ENCODE measurements at regions not wholly inside any gene's neighbourhood (a gene's known extent, or its start where the extent isn't known, plus 50 kb on each side); places are given as distances from the start of the nearest gene placed in this dataset.
"Not testable (repeated sequence)": the region's sequence is repeated elsewhere in the genome, so short reads cannot be mapped to it uniquely, and the experiment has no call there.

DNA sequence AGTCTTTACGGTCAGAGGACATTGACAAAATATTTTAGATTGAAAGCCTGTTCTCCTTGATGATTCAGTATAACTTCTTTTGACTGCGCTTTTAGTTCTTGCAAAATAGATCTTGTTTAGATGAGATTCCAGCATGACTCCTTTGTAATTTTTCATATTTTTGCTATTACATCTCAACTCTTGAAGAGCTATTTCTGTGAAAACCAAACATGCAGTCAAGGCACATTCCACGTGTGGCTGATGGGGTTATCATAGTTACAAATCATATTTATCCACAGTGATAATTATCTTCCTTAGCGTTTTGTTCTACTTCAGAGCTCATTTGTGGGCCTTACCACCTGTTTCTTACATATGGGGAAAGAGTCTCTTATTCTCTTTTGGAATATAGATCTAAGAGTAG, 238.8 kb upstream of the DMRT1 start:
- Mint-ChIP-seq H3K9me3 (no peaks in the 10 kb centered on the region), H3K27ac (ENCODE audit: low read depth) (no peak overlapping the region), H3K4me3 (no peak overlapping the region), H3K4me1 (no peaks in the 10 kb centered on the region), H3K27me3 (peaks cover 59% of the 10 kb centered on the region), H3K36me3 (ENCODE audit: insufficient read depth) (no peaks in the 10 kb centered on the region)
- DNase-seq (ENCODE audit: low spot score in 2 of 2), result no peak
- ATAC-seq (replicated peaks; ENCODE audit: extremely low read depth, poor library complexity, severe bottlenecking), result no peak

DNA sequence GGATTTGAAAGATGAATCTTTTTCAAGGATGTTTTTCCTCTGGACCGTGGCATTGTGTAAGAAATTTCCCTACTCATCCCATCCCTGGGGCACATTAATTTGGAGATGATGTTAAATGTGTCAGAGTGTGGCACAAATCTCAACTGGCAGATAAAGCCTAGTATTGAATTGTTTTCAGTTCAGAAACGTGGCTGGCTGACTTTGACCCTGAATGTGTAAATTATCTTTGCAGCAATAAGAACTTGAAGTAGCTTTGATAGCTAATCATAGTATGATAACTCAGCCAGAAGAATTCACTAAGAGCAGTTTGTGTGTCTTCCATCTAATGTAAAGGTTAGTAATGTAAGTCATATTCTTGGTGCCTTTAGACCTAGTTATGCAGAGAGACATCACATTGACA, 238.4 kb upstream of the DMRT1 start:
- Mint-ChIP-seq H3K36me3 (ENCODE audit: insufficient read depth) (no peaks in the 10 kb centered on the region), H3K9me3 (no peaks in the 10 kb centered on the region), H3K27me3 (peaks cover 59% of the 10 kb centered on the region), H3K27ac (ENCODE audit: low read depth) (no peak overlapping the region), H3K4me1 (no peaks in the 10 kb centered on the region), H3K4me3 (no peak overlapping the region)
- ATAC-seq (replicated peaks; ENCODE audit: extremely low read depth, poor library complexity, severe bottlenecking), result no peak
- no peak for DNase-seq (ENCODE audit: low spot score in 2 of 2)

DNA sequence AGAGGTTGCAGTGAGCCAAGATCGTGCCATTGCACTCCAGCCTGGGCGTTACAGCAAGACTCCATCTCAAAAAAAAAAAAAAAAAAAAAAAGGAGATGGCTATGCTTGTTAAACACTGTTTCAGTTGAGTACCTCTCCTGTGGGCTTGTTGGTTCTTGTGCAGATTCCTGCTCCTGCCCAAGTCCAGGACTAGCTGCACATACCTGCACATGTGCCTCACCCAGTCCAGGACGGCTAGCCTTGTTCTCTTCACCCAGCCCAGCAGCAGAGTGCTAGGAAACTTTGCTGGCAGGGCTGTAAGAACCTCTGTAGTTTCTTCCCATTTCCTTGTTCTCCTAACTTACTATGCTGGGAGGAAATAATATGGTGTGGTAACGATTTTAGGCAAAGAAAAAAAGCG, 234.1 kb upstream of the DMRT1 start:
- Mint-ChIP-seq H3K9me3 (no peaks in the 10 kb centered on the region), H3K4me1 (no peaks in the 10 kb centered on the region), H3K36me3 (ENCODE audit: insufficient read depth) (no peaks in the 10 kb centered on the region), H3K27ac (ENCODE audit: low read depth) (no peak overlapping the region), H3K27me3 (peaks cover 29% of the 10 kb centered on the region), H3K4me3 (no peak overlapping the region)
- no peak for DNase-seq (ENCODE audit: low spot score in 2 of 2)
- no peak for ATAC-seq (replicated peaks; ENCODE audit: extremely low read depth, poor library complexity, severe bottlenecking)

DNA sequence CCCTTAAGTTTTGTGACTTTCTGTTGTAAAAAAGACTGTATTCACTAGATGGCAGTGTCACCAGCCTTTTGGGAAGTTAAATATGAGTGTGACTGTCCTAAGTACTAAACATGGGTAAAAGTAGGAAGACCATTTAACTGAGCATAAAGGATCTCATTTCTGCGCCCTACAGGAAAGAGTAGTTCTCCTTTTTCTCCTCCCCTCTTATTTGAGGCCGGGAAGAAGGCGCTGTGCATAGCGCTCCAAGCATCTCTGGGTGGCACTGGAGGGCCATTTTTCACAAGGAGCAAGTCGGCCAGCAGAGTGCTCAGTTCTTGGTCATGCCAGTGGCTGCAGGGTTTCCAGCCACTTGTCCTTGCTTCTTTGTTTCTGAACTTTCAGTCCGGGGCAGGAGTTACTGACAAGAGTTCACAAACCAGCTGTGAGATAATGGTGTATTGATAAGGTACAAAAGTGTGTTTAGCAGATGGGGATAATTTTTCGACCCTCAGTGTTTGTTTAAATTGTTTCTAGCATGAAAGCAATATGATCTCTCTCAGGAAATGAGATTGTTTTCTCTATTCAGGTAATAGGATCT, 227.6 kb upstream of the DMRT1 start:
- no peaks in the 10 kb centered on the region for H3K27me3 Mint-ChIP-seq
- DNase-seq (ENCODE audit: low spot score in 2 of 2) (no peak), ATAC-seq (replicated peaks; ENCODE audit: extremely low read depth, poor library complexity, severe bottlenecking) (peak; percentile 64)
- H3K36me3 Mint-ChIP-seq (ENCODE audit: insufficient read depth), result no peaks in the 10 kb centered on the region
- peaks cover 5% of the 10 kb centered on the region for H3K4me1 Mint-ChIP-seq
- no peaks in the 10 kb centered on the region for H3K9me3 Mint-ChIP-seq
- no peak overlapping the region for H3K27ac Mint-ChIP-seq (ENCODE audit: low read depth)
- H3K4me3 Mint-ChIP-seq, result no peak overlapping the region

DNA sequence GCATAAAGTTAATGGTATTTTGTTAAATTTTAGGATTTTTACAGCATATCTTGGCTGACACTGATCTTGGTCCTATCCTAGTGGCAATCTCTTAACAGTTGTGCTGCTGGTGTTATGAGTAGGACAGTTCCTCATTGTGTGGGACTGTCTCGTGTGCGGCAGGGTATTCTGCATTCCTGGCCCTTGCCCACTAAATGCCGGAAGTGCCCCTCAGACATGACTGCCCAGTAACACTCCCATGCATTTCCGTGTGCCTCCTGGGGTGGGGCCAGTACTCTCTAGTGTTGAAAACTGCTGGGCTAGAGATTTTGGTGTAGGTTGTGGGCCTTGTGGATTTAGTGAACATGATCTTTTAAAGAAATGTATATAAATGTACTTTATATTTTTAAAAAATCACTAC, 227.1 kb upstream of the DMRT1 start:
- Mint-ChIP-seq H3K9me3 (no peaks in the 10 kb centered on the region), H3K27me3 (no peaks in the 10 kb centered on the region), H3K4me1 (peaks cover 5% of the 10 kb centered on the region), H3K27ac (ENCODE audit: low read depth) (no peak overlapping the region), H3K4me3 (no peak overlapping the region), H3K36me3 (ENCODE audit: insufficient read depth) (no peaks in the 10 kb centered on the region)
- DNase-seq (ENCODE audit: low spot score in 2 of 2), result no peak
- ATAC-seq (replicated peaks; ENCODE audit: extremely low read depth, poor library complexity, severe bottlenecking), result no peak

DNA sequence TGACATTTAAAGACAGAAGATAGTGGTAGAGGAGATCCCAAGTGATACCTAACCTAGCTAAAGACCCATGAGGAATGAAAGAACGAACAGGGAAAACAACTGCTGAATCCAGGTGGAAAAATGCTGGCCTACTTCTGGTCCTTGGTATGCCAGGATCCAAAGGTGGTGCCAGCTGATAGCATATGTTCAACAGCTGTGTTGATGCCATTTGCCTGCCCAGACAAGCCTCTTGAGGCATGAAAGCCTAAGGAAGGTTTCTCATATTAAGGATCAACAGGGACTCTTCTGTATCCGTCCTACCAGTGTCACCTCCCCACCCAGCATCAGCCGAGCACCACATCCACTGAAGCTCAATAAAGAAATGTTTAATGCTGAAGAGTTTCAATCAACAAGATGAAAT, 225.7 kb upstream of the DMRT1 start:
- H3K27ac Mint-ChIP-seq (ENCODE audit: low read depth), result no peak overlapping the region
- H3K36me3 Mint-ChIP-seq (ENCODE audit: insufficient read depth), result no peaks in the 10 kb centered on the region
- H3K4me3 Mint-ChIP-seq, result no peak overlapping the region
- H3K4me1 Mint-ChIP-seq, result peaks cover 5% of the 10 kb centered on the region
- ATAC-seq (replicated peaks; ENCODE audit: extremely low read depth, poor library complexity, severe bottlenecking) (no peak), DNase-seq (ENCODE audit: low spot score in 2 of 2) (no peak)
- no peaks in the 10 kb centered on the region for H3K9me3 Mint-ChIP-seq
- no peaks in the 10 kb centered on the region for H3K27me3 Mint-ChIP-seq

DNA sequence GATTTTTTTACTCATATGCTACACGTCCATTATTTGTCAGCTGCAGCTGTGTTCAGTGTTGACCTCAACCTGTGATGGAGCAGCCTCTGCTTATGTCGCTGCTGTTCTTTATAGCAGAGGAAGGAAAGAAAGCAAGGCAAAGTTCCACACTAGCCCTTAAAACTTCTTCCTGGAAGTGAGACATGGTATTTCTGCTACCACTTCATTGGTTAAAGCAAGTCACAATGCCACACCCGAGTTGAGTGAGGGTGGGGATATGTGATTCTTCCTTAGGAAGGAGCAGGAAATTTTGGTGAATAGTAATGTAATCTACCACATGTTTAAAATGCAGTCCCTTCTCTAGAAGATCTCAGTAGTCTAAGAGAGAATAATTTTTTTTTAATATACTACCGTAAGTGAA, 224.8 kb upstream of the DMRT1 start:
- no peak overlapping the region for H3K4me3 Mint-ChIP-seq
- no peaks in the 10 kb centered on the region for H3K9me3 Mint-ChIP-seq
- no peak overlapping the region for H3K27ac Mint-ChIP-seq (ENCODE audit: low read depth)
- peaks cover 5% of the 10 kb centered on the region for H3K4me1 Mint-ChIP-seq
- no peaks in the 10 kb centered on the region for H3K36me3 Mint-ChIP-seq (ENCODE audit: insufficient read depth)
- DNase-seq (ENCODE audit: low spot score in 2 of 2), result no peak
- peaks cover 6% of the 10 kb centered on the region for H3K27me3 Mint-ChIP-seq
- ATAC-seq (replicated peaks; ENCODE audit: extremely low read depth, poor library complexity, severe bottlenecking), result no peak

DNA sequence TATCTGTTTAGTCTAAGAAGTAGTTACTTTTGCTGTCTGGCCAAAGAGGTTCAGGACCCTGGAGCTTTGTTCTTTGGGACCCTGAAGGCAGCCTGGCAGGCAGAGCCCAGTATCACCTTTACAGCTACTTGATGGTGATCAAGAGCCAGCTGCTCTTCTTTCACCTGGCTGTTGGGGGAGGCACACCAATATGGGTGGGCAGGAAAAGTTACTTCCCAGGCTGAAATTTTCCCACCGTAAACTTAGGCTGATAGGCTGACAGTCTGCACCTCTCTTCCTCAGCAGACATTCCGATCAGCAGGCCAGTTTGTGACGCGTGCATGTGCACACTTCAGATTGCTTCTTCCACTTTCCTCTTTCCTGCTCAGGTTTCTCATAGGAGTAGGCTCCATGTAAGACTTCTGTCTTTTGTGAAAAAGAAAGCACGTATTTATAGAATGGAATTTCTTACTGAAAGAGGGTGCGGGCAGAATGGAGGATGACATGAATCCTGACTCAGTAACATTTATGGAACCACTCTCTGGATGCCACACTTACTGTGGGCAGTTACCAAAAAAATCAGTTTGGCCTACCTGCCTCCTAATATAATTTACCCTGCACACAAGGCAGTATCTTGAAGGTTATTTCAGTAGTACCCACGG, 223.9 kb upstream of the DMRT1 start:
- peaks cover 5% of the 10 kb centered on the region for H3K4me1 Mint-ChIP-seq
- ATAC-seq (replicated peaks; ENCODE audit: extremely low read depth, poor library complexity, severe bottlenecking), result no peak

DNA sequence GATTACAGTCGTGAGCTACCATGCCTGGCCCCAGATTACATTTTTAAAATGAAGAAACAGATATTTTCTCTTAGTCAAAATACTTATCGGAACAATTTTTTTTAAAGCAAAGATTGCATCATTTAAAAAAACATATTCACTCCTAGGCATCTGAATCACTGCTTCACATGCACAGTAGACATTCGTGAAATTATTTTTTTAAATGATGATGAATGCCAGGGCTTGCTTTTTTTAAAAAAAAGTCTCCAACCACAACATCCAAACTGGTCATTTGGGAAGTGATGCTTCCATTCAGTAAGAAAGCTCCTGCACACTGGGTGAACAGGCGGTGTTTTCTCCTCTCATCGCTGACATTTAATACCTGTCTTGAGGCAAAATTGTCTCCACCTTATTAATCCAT, 223.0 kb upstream of the DMRT1 start:
- Mint-ChIP-seq H3K36me3 (ENCODE audit: insufficient read depth) (no peaks in the 10 kb centered on the region), H3K27ac (ENCODE audit: low read depth) (no peak overlapping the region), H3K27me3 (peaks cover 23% of the 10 kb centered on the region), H3K9me3 (no peaks in the 10 kb centered on the region), H3K4me1 (peaks cover 5% of the 10 kb centered on the region), H3K4me3 (no peak overlapping the region)
- DNase-seq (ENCODE audit: low spot score in 2 of 2), result no peak
- no peak for ATAC-seq (replicated peaks; ENCODE audit: extremely low read depth, poor library complexity, severe bottlenecking)

More for the DNA sequence above, 223.9 kb upstream of the DMRT1 start:
- Mint-ChIP-seq H3K36me3 (ENCODE audit: insufficient read depth) (no peaks in the 10 kb centered on the region), H3K27me3 (peaks cover 14% of the 10 kb centered on the region), H3K9me3 (no peaks in the 10 kb centered on the region), H3K4me3 (no peak overlapping the region), H3K27ac (ENCODE audit: low read depth) (no peak overlapping the region)
- no peak for DNase-seq (ENCODE audit: low spot score in 2 of 2)

DNA sequence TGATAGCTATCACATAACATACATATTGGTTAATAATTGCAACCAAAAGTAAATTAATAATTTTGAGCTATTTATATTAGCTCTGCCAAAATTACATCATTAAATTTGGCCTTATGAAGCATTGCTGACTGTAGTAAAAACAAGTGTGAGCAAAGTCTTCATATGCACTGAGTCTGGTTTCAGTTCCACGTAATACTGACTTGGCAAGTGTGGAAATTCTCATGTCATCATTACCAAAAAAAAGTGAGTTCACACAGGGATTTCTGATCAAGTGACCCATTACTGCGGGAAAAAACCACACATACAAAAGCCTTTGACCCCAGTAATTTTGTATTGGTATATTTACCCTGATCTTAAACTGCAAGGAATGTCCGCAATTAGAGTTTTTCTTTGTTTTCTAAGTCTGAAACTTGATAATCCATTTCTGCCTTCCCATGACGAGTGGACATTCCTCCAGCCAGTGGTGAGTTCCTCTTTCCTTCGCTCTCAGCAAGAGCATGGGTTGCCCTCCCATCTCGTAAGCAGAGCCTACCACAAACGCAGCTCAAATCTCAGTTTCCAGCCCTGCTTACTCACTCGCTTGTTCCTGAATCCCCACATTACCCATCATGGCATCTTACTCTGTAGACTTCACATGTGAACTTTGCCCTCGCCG, 220.2 kb upstream of the DMRT1 start:
- peaks cover 23% of the 10 kb centered on the region for H3K27me3 Mint-ChIP-seq
- DNase-seq (ENCODE audit: low spot score in 2 of 2), result no peak
- no peaks in the 10 kb centered on the region for H3K9me3 Mint-ChIP-seq
- H3K4me1 Mint-ChIP-seq, result no peaks in the 10 kb centered on the region
- no peak for ATAC-seq (replicated peaks; ENCODE audit: extremely low read depth, poor library complexity, severe bottlenecking)
- no peaks in the 10 kb centered on the region for H3K36me3 Mint-ChIP-seq (ENCODE audit: insufficient read depth)
- H3K27ac Mint-ChIP-seq (ENCODE audit: low read depth), result no peak overlapping the region
- H3K4me3 Mint-ChIP-seq, result no peak overlapping the region

DNA sequence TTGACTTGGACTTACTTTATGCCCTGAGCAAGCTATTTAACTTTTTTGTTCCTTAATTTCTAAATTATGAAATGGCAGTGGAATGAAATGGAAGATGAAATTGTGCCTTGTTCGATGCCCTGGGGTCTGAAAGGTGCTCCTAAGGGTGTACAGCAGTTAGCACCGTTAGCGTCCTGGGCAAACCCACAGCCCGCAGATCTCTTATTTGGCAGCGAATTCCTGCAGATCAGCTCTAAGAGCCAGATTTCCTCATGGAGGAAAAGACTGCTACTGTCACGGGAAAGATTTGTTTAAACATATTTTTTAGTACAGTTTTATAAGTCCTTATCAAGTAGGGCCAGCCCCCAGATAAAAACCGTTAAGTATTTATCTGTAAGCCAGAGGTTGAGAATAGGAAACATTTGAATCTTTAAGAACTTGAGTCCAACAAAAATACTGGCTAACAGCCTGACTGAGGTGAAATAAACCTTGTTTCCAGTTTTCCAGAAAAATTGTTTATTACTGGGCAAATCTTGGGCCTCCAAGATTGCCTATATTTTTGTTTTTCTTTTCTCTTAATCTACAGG, 216.5 kb upstream of the DMRT1 start:
- Mint-ChIP-seq H3K36me3 (ENCODE audit: insufficient read depth) (no peaks in the 10 kb centered on the region), H3K4me3 (no peak overlapping the region)
- DNase-seq (ENCODE audit: low spot score in 2 of 2), result no peak

DNA sequence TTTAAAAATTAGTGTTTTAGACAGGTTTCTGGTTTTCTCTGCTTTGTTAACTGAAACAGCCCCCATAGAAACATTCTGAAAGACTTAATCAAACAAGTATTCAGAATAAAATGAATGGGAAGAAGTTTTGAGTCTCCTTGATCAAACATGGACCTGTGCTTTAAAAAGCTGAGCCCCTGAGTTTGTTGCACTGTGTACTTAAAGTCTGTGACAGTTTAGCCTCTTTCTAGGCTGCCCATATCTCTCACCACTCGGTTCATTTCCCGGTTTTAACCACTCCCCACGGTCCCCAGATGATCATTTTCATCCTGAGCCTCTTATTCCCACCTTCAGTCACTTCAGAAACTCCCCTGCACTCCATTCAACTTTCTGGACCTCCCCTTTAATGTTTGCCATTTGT, 215.9 kb upstream of the DMRT1 start:
- Mint-ChIP-seq H3K27ac (ENCODE audit: low read depth) (no peak overlapping the region), H3K4me3 (no peak overlapping the region), H3K4me1 (no peaks in the 10 kb centered on the region), H3K36me3 (ENCODE audit: insufficient read depth) (no peaks in the 10 kb centered on the region), H3K9me3 (no peaks in the 10 kb centered on the region), H3K27me3 (peaks cover 37% of the 10 kb centered on the region)
- no peak for ATAC-seq (replicated peaks; ENCODE audit: extremely low read depth, poor library complexity, severe bottlenecking)
- DNase-seq (ENCODE audit: low spot score in 2 of 2), result no peak

More for the DNA sequence above, 216.5 kb upstream of the DMRT1 start:
- no peak for ATAC-seq (replicated peaks; ENCODE audit: extremely low read depth, poor library complexity, severe bottlenecking)
- H3K4me1 Mint-ChIP-seq, result no peaks in the 10 kb centered on the region
- H3K27ac Mint-ChIP-seq (ENCODE audit: low read depth), result no peak overlapping the region
- H3K27me3 Mint-ChIP-seq, result peaks cover 37% of the 10 kb centered on the region
- no peaks in the 10 kb centered on the region for H3K9me3 Mint-ChIP-seq

DNA sequence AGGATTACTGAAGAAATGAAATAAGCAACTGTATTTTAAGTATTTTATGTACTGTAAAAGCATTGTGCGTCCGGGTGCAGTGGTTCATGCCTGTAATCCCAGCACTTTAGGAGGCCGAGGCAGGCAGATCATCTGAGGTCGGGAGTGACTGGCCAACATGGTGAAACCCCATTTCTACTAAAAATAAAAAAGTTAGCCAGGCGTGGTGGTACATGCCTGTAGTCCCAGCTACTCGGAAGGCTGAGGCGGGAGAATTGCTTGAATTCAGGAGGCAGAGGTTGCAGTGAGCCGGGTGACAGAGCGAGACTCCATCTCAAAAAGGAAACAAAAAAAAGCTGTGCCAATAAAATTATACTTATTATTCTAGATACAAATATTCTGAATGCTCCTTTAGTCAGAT, 215.4 kb upstream of the DMRT1 start:
- H3K4me3 Mint-ChIP-seq; H3K27ac Mint-ChIP-seq (ENCODE audit: low read depth); ATAC-seq (replicated peaks; ENCODE audit: extremely low read depth, poor library complexity, severe bottlenecking); H3K36me3 Mint-ChIP-seq (ENCODE audit: insufficient read depth); H3K4me1 Mint-ChIP-seq; H3K9me3 Mint-ChIP-seq; DNase-seq (ENCODE audit: low spot score in 2 of 2): not testable (repeated sequence)
- peaks cover 37% of the 10 kb centered on the region for H3K27me3 Mint-ChIP-seq
